Lower lobe of right lung (tissue), 2 donors: ENCODE measurements at regions not wholly inside any gene's neighbourhood (a gene's known extent, or its start where the extent isn't known, plus 50 kb on each side); places are given as distances from the start of the nearest gene placed in this dataset.
A peak's percentile ranks its signal among the peaks of the same experiment; 100 is the strongest.

Experiments used
- ATAC-seq, 2 donors: fragments of 200-7000 bp; cut with Tn5 transposase; one replicate each; pipeline ENCODE4 v1.9.1; 2020 to 2022; ENCODE audit warnings: mild to moderate bottlenecking in 2 of 2, moderate library complexity in 2 of 2
- DNase-seq: peaks from one replicate; pipeline ENCODE4 v3.0.0-alpha.2; 2020
- H3K27ac ChIP-seq: fragments of 200-600 bp; one replicate; pipeline ENCODE4 v1.8.0; 2022
- H3K27me3 ChIP-seq: fragments of 200-600 bp; one replicate; pipeline ENCODE4 v1.8.0; 2022; ENCODE audit warnings: low read depth
- H3K36me3 ChIP-seq: fragments of 200-600 bp; one replicate; pipeline ENCODE4 v1.8.0; 2022; ENCODE audit warnings: mild to moderate bottlenecking
- H3K4me1 ChIP-seq: fragments of 200-600 bp; one replicate; pipeline ENCODE4 v1.8.0; 2022
- H3K4me3 ChIP-seq: fragments of 200-600 bp; one replicate; pipeline ENCODE4 v1.8.0; 2022; ENCODE audit warnings: mild to moderate bottlenecking
- H3K9me3 ChIP-seq: fragments of 200-600 bp; one replicate; pipeline ENCODE4 v1.8.0; 2022
- CTCF ChIP-seq: fragments of 200-600 bp; IDR thresholded peaks from one replicate; pipeline ENCODE4 v1.8.0; 2022; ENCODE audit warnings: antibody characterized with exemption, mild to moderate bottlenecking
- intact Hi-C: fragments of 100-400 bp; cut with DNase I; formaldehyde crosslinking; loops from one replicate; pipeline ENCODE4 v1.11.0; 2022
- donor health status: DM: no; HTN: yes; CAD: no; lungs with severe emphysema.

GRCh38 chr3:124297062-124297980 is 305.4 kb upstream of the ROPN1 start:
- intact Hi-C loops = no loop called here
- DNase-seq (no peak), ATAC-seq (no peak)
- Histone ChIP-seq H3K4me3 (no peak overlapping the region), H3K36me3 (no peaks in the 10 kb centered on the region), H3K27me3 (peaks cover 4% of the 10 kb centered on the region), H3K4me1 (peaks cover 7% of the 10 kb centered on the region), H3K9me3 (no peaks in the 10 kb centered on the region), H3K27ac (no peak overlapping the region)
- no peak for TF ChIP-seq CTCF

- no peaks in the 10 kb centered on the region for H3K36me3 ChIP-seq
- no peak for ATAC-seq
Measured at GRCh38 chr3:124298301-124298700, 306.4 kb upstream of the ROPN1 start.

GRCh38 chr3:124298951-124299350 is 307.0 kb upstream of the ROPN1 start:
- Histone ChIP-seq H3K27me3 (no peaks in the 10 kb centered on the region), H3K36me3 (no peaks in the 10 kb centered on the region), H3K4me1 (peaks cover 7% of the 10 kb centered on the region), H3K9me3 (no peaks in the 10 kb centered on the region), H3K27ac (no peak overlapping the region), H3K4me3 (no peak overlapping the region)
- intact Hi-C loops = no loop called here
- TF ChIP-seq CTCF = no peak
- ATAC-seq = peak in 1 of 2 donors; percentile 29
- DNase-seq = no peak

More at GRCh38 chr3:124298301-124298700, 306.4 kb upstream of the ROPN1 start:
- no peak for DNase-seq
- Histone ChIP-seq H3K4me1 (peaks cover 7% of the 10 kb centered on the region), H3K4me3 (no peak overlapping the region), H3K9me3 (no peaks in the 10 kb centered on the region), H3K27ac (no peak overlapping the region), H3K27me3 (no peaks in the 10 kb centered on the region)
- intact Hi-C loops = no loop called here
- TF ChIP-seq CTCF = no peak

- Histone ChIP-seq H3K4me3 (no peak overlapping the region), H3K27ac (no peak overlapping the region), H3K4me1 (peaks cover 7% of the 10 kb centered on the region), H3K27me3 (no peaks in the 10 kb centered on the region), H3K9me3 (no peaks in the 10 kb centered on the region), H3K36me3 (no peaks in the 10 kb centered on the region)
- intact Hi-C loops = no loop called here
- TF ChIP-seq CTCF = no peak
- no peak for ATAC-seq
- no peak for DNase-seq
Measured at GRCh38 chr3:124299831-124300230, 307.9 kb upstream of the ROPN1 start.

- no peaks in the 10 kb centered on the region for H3K36me3 ChIP-seq
Measured at GRCh38 chr3:124300416-124300815, 308.5 kb upstream of the ROPN1 start.

More at GRCh38 chr3:124300416-124300815, 308.5 kb upstream of the ROPN1 start:
- no peak for DNase-seq
- no peak for ATAC-seq
- Histone ChIP-seq H3K4me3 (no peak overlapping the region), H3K27ac (no peak overlapping the region), H3K4me1 (peaks cover 7% of the 10 kb centered on the region), H3K9me3 (no peaks in the 10 kb centered on the region), H3K27me3 (no peaks in the 10 kb centered on the region)
- intact Hi-C loops = no loop called here
- TF ChIP-seq CTCF = no peak
